ENCODE measurements at regions not wholly inside any gene's neighbourhood (a gene's known extent, or its start where the extent isn't known, plus 50 kb on each side); places are given as distances from the start of the nearest gene placed in this dataset.

DNA sequence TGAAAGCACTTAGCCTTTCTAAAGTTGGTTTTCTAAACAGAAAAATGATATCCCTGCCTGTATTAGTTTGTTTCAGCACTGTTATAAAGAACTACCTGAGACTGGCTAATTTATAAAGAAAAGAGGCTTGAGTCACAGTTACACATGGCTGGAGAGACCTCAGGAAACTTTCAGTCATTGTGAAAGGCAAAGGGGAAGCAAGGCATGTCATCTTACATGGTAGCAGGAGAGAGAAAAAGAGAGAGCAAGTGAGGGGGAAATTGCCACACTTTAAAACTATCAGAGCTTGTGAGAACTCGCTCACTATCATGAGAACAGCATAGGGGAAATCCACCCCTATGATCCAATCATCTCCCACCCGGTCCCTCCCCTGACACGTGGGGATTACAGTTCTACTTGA, 64.9 kb downstream of the FAM170A start:
- H3K4me3 ChIP-seq (replicated peaks in 1 of 3; ENCODE audit: insufficient read depth in 1 of 3, low read depth in 2 of 3, low read length in 3 of 3) = no peak overlapping the region
- no peaks in the 10 kb centered on the region for H3K4me1 ChIP-seq (ENCODE audit: insufficient read depth, low read length)
- no peak overlapping the region for H3K27ac ChIP-seq (ENCODE audit: extremely low read length, insufficient read depth, low read length)
- no peaks in the 10 kb centered on the region for H4K20me1 ChIP-seq (ENCODE audit: insufficient read depth, low read length)
- BruUV-seq (replicated peaks) = no TSS peak
- no peak for FAIRE-seq
- intact Hi-C loops (cut with micrococcal nuclease; ENCODE audit: unreplicated experiment) (no loop called here), in situ Hi-C loops (cut with HindIII; ENCODE audit: extremely low pct_ligation_motif_present, low pct_unique_long_range_greater_than_20kb) (no loop called here)
- no peak overlapping the region for H2AFZ ChIP-seq (ENCODE audit: low read length)
- H3K79me2 ChIP-seq (ENCODE audit: insufficient read depth, low read length) = no peaks in the 10 kb centered on the region
- 2% methylated on average over 3 of the region's 3 CpGs for WGBS (ENCODE audit: low lambda C conversion rate)
- no peaks in the 10 kb centered on the region for H3K36me3 ChIP-seq (replicated peaks in 1 of 2; ENCODE audit: control insufficient read depth in 1 of 2, insufficient read depth in 2 of 2, low read length in 2 of 2)
- no peak for ATAC-seq
- no peaks in the 10 kb centered on the region; the same call in 1 of the 2 replicates for H3K9me3 ChIP-seq (ENCODE audit: low read length)
- TF ChIP-seq ZNF883 (CRISPR knock-in tag; IDR thresholded peaks at IDR 0.05; ENCODE audit: not compliant biosample characterization) (no peak), FOXK1 (CRISPR knock-in tag; IDR thresholded peaks at IDR 0.05; ENCODE audit: borderline replicate concordance, low read depth) (no peak), MED1 (CRISPR knock-in tag; IDR thresholded peaks at IDR 0.05) (no peak), GTF3A (CRISPR knock-in tag; conservative IDR thresholded peaks at IDR 0.05) (no peak), ZEB1 (IDR thresholded peaks at IDR 0.05; ENCODE audit: insufficient replicate concordance, low read depth) (no peak)
- TF ChIP-seq, protein P1, sequence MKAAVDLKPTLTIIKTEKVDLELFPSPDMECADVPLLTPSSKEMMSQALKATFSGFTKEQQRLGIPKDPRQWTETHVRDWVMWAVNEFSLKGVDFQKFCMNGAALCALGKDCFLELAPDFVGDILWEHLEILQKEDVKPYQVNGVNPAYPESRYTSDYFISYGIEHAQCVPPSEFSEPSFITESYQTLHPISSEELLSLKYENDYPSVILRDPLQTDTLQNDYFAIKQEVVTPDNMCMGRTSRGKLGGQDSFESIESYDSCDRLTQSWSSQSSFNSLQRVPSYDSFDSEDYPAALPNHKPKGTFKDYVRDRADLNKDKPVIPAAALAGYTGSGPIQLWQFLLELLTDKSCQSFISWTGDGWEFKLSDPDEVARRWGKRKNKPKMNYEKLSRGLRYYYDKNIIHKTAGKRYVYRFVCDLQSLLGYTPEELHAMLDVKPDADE (CRISPR knock-in tag; IDR thresholded peaks at IDR 0.05) = no peak
- TF ChIP-seq, protein P2, sequence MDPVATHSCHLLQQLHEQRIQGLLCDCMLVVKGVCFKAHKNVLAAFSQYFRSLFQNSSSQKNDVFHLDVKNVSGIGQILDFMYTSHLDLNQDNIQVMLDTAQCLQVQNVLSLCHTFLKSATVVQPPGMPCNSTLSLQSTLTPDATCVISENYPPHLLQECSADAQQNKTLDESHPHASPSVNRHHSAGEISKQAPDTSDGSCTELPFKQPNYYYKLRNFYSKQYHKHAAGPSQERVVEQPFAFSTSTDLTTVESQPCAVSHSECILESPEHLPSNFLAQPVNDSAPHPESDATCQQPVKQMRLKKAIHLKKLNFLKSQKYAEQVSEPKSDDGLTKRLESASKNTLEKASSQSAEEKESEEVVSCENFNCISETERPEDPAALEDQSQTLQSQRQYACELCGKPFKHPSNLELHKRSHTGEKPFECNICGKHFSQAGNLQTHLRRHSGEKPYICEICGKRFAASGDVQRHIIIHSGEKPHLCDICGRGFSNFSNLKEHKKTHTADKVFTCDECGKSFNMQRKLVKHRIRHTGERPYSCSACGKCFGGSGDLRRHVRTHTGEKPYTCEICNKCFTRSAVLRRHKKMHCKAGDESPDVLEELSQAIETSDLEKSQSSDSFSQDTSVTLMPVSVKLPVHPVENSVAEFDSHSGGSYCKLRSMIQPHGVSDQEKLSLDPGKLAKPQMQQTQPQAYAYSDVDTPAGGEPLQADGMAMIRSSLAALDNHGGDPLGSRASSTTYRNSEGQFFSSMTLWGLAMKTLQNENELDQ (CRISPR knock-in tag; IDR thresholded peaks at IDR 0.05; ENCODE audit: borderline replicate concordance) = no peak
- TF ChIP-seq, protein P3, sequence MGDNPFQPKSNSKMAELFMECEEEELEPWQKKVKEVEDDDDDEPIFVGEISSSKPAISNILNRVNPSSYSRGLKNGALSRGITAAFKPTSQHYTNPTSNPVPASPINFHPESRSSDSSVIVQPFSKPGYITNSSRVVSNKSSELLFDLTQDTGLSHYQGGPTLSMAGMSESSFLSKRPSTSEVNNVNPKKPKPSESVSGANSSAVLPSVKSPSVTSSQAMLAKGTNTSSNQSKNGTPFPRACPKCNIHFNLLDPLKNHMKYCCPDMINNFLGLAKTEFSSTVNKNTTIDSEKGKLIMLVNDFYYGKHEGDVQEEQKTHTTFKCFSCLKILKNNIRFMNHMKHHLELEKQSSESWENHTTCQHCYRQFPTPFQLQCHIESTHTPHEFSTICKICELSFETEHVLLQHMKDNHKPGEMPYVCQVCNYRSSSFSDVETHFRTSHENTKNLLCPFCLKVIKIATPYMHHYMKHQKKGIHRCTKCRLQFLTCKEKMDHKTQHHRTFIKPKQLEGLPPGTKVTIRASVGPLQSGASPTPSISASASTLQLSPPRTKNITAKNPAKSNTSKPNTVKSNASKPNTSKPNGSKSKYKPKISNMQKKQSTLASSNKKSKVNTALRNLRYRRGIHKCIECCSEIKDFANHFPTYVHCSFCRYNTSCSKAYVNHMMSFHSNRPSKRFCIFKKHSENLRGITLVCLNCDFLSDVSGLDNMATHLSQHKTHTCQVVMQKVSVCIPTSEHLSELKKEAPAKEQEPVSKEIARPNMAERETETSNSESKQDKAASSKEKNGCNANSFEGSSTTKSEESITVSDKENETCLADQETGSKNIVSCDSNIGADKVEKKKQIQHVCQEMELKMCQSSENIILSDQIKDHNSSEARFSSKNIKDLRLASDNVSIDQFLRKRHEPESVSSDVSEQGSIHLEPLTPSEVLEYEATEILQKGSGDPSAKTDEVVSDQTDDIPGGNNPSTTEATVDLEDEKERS (CRISPR knock-in tag; IDR thresholded peaks at IDR 0.05) = no peak
- TF ChIP-seq, protein P4, sequence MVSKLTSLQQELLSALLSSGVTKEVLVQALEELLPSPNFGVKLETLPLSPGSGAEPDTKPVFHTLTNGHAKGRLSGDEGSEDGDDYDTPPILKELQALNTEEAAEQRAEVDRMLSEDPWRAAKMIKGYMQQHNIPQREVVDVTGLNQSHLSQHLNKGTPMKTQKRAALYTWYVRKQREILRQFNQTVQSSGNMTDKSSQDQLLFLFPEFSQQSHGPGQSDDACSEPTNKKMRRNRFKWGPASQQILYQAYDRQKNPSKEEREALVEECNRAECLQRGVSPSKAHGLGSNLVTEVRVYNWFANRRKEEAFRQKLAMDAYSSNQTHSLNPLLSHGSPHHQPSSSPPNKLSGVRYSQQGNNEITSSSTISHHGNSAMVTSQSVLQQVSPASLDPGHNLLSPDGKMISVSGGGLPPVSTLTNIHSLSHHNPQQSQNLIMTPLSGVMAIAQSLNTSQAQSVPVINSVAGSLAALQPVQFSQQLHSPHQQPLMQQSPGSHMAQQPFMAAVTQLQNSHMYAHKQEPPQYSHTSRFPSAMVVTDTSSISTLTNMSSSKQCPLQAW (CRISPR knock-in tag; IDR thresholded peaks at IDR 0.05) = no peak
- TF ChIP-seq, protein P5, sequence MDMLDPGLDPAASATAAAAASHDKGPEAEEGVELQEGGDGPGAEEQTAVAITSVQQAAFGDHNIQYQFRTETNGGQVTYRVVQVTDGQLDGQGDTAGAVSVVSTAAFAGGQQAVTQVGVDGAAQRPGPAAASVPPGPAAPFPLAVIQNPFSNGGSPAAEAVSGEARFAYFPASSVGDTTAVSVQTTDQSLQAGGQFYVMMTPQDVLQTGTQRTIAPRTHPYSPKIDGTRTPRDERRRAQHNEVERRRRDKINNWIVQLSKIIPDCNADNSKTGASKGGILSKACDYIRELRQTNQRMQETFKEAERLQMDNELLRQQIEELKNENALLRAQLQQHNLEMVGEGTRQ (IDR thresholded peaks at IDR 0.05; ENCODE audit: low read depth, low read length) = no peak
- TF ChIP-seq, protein P5 (CRISPR knock-in tag; IDR thresholded peaks at IDR 0.05; ENCODE audit: borderline replicate concordance) = no peak
- no peak overlapping the region for H3K4me2 ChIP-seq (ENCODE audit: low read depth, low read length)
- no peaks in the 10 kb centered on the region for H3K27me3 ChIP-seq (ENCODE audit: control insufficient read depth in 1 of 2, insufficient read depth in 2 of 2, low read length in 2 of 2)
- POLR2A ChIA-PET = no interaction called here
- no peak for DNase-seq (ENCODE audit: low spot score)
- H3K9ac ChIP-seq (ENCODE audit: insufficient read depth, low read depth, low read length) = no peak overlapping the region
- CTCF ChIA-PET (ENCODE audit: low intra/inter-chr PET ratio, low total read pairs) = no interaction called here

Measured in HepG2 (cell line).